ENCODE measurements at regions not wholly inside any gene's neighbourhood (a gene's known extent, or its start where the extent isn't known, plus 50 kb on each side); places are given as distances from the start of the nearest gene placed in this dataset.

DNA sequence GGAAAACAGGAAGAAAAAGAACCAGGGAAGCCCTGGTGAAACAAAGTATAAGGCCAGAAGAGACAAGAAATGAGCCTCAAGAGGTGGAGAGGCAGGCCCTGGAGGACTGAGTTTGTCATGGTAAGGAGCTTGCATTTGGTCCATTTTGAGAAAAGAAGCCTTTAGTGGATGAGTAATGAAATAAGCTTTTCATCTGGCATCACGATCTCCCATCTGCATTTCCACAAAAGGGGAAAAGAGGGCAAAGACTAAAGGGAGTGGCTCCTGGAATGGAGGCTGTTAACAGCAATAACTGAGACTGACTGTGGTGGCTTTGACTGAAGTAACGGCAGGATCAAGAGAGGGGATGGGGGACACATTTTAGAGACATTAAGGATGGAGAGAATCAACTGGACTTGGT lies 148.8 kb upstream of the NBEA start:
- no peak overlapping the region for H3K4me3 ChIP-seq (ENCODE audit: low read depth, low read length)
- H3K9ac ChIP-seq: no peak overlapping the region
- no peak for TF ChIP-seq CTCF (IDR thresholded peaks at IDR 0.05)
- H3K27ac ChIP-seq: no peak overlapping the region
- no peak overlapping the region for H2AFZ ChIP-seq
- no peaks in the 10 kb centered on the region for H3K9me3 ChIP-seq (ENCODE audit: control insufficient read depth, low read length)
- H3K79me2 ChIP-seq: no peaks in the 10 kb centered on the region
- H3K4me1 ChIP-seq: no peaks in the 10 kb centered on the region
- no peaks in the 10 kb centered on the region for H3K27me3 ChIP-seq (ENCODE audit: control insufficient read depth, insufficient read depth, low read length)
- no peaks in the 10 kb centered on the region for H3K36me3 ChIP-seq (ENCODE audit: control insufficient read depth, insufficient read depth, low read length)
- H3K4me2 ChIP-seq (ENCODE audit: low read length): no peak overlapping the region

GRCh38 chr13:34803756-34804155 lies 138.3 kb upstream of the NBEA start:
- no peak for TF ChIP-seq CTCF (IDR thresholded peaks at IDR 0.05)
- Histone ChIP-seq H3K4me1 (no peaks in the 10 kb centered on the region), H3K79me2 (no peaks in the 10 kb centered on the region), H3K4me2 (ENCODE audit: low read length) (no peak overlapping the region), H3K27me3 (ENCODE audit: control insufficient read depth, insufficient read depth, low read length) (no peaks in the 10 kb centered on the region), H2AFZ (no peak overlapping the region), H3K36me3 (ENCODE audit: control insufficient read depth, insufficient read depth, low read length) (no peaks in the 10 kb centered on the region), H3K27ac (no peak overlapping the region), H3K9me3 (ENCODE audit: control insufficient read depth, low read length) (no peaks in the 10 kb centered on the region), H3K9ac (no peak overlapping the region), H3K4me3 (ENCODE audit: low read depth, low read length) (no peak overlapping the region)

DNA sequence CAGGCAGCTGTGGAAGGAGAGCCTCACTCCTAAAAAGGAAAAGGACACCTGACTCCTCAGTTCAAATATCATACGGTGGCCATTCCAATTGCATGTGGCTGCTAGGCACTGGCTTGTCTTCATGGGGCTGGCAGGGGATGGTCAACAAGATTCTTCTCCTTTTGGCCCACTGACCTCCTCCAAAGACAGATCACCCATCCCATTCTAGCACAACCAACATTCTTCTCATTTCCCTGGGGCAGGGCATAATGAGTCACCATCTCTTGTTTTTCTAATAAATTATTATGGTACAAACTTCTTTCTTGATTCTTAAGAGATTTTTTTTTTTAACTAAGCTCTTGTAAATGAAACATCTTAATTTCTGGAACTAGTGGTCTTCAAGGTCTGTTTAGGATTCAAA lies 136.7 kb upstream of the NBEA start:
- Histone ChIP-seq H3K4me2 (ENCODE audit: low read length) (no peak overlapping the region), H3K4me1 (no peaks in the 10 kb centered on the region), H2AFZ (no peak overlapping the region), H3K9me3 (ENCODE audit: control insufficient read depth, low read length) (no peaks in the 10 kb centered on the region), H3K27ac (no peak overlapping the region), H3K36me3 (ENCODE audit: control insufficient read depth, insufficient read depth, low read length) (no peaks in the 10 kb centered on the region), H3K9ac (no peak overlapping the region), H3K4me3 (ENCODE audit: low read depth, low read length) (no peak overlapping the region), H3K79me2 (no peaks in the 10 kb centered on the region), H3K27me3 (ENCODE audit: control insufficient read depth, insufficient read depth, low read length) (no peaks in the 10 kb centered on the region)
- TF ChIP-seq CTCF (IDR thresholded peaks at IDR 0.05): no peak

DNA sequence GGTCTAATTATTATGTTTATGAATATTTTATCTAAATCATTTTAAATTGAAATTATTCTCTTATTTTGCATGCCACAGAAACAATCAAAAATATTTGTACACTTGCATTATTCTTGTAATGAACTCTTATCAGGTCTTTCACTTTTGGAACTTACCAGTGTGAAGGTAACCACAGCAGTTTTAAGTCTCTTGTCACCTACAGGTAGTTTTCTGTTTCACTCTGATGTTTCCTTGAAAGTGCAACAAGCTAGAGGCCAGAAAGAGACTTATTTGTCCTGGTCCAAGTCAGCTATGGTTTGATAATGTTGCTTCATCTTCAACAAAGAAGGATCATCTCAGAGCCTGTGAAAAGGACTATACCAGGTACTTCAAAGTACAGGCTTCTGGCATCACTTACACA lies 133.4 kb upstream of the NBEA start:
- no peak overlapping the region for H3K27ac ChIP-seq
- no peak for TF ChIP-seq CTCF (IDR thresholded peaks at IDR 0.05)
- no peaks in the 10 kb centered on the region for H3K36me3 ChIP-seq (ENCODE audit: control insufficient read depth, insufficient read depth, low read length)
- H3K4me3 ChIP-seq (ENCODE audit: low read depth, low read length): no peak overlapping the region
- no peaks in the 10 kb centered on the region for H3K9me3 ChIP-seq (ENCODE audit: control insufficient read depth, low read length)
- no peak overlapping the region for H2AFZ ChIP-seq
- H3K4me2 ChIP-seq (ENCODE audit: low read length): no peak overlapping the region
- no peak overlapping the region for H3K9ac ChIP-seq
- no peaks in the 10 kb centered on the region for H3K27me3 ChIP-seq (ENCODE audit: control insufficient read depth, insufficient read depth, low read length)
- H3K4me1 ChIP-seq: no peaks in the 10 kb centered on the region
- H3K79me2 ChIP-seq: no peaks in the 10 kb centered on the region

- no peak overlapping the region for H2AFZ ChIP-seq
- TF ChIP-seq CTCF (IDR thresholded peaks at IDR 0.05): no peak
- no peaks in the 10 kb centered on the region for H3K9me3 ChIP-seq (ENCODE audit: control insufficient read depth, low read length)
- no peaks in the 10 kb centered on the region for H3K79me2 ChIP-seq
- H3K27me3 ChIP-seq (ENCODE audit: control insufficient read depth, insufficient read depth, low read length): no peaks in the 10 kb centered on the region
- H3K4me1 ChIP-seq: no peaks in the 10 kb centered on the region
- H3K36me3 ChIP-seq (ENCODE audit: control insufficient read depth, insufficient read depth, low read length): no peaks in the 10 kb centered on the region
- no peak overlapping the region for H3K27ac ChIP-seq
- no peak overlapping the region for H3K9ac ChIP-seq
- H3K4me2 ChIP-seq (ENCODE audit: low read length): no peak overlapping the region
- H3K4me3 ChIP-seq (ENCODE audit: low read depth, low read length): no peak overlapping the region
These were observed 131.1 kb upstream of the NBEA start for GRCh38 chr13:34810996-34811395.
